Endothelial cell of umbilical vein (primary cell): ENCODE measurements at regions not wholly inside any gene's neighbourhood (a gene's known extent, or its start where the extent isn't known, plus 50 kb on each side); places are given as distances from the start of the nearest gene placed in this dataset.

Experiments used
- BruUV-seq: library from RNA; stranded (reverse); fragments of 400-500 nt; replicated peaks from 2 replicates; lab custom pipeline; 2021; lab: Mats Ljungman, UMichigan
- CTCF ChIA-PET: fragments of 300-600, 350-600 bp; sonication (Branson Sonifier 250); formaldehyde crosslinking; loops from one replicate; lab custom pipeline; 2021; ENCODE audit warnings: antibody characterized with exemption, inconsistent platforms; lab: Charles Lee
- POLR2A ChIA-PET: fragments of 300-600, 350-600 bp; sonication (Branson Sonifier 250); formaldehyde crosslinking; loops from one replicate; lab custom pipeline; 2021; ENCODE audit warnings: antibody characterized with exemption, inconsistent platforms; lab: Charles Lee
- DNase-seq: peaks from one replicate; pipeline ENCODE4 v3.0.0-alpha.2; 2011; ENCODE audit warnings: low read depth, low spot score
- FAIRE-seq: peaks from 2 replicates; lab custom pipeline; 2011; peaks lifted over from hg19 to GRCh38; lab: Jason Lieb, UNC
- H2AFZ ChIP-seq: 2 replicates; pipeline ENCODE4 v1.6.0; 2012; ENCODE audit warnings: low read depth, low read length, control low read depth, inconsistent platforms
- H3K27ac ChIP-seq: 2 replicates; pipeline ENCODE4 v1.5.1; 2011; ENCODE audit warnings: low read depth, mild to moderate bottlenecking, control low read depth, low read length, moderate library complexity; ENCODE audit not compliant: insufficient read depth
- H3K27me3 ChIP-seq, 2 experiments: 2 replicates each; pipeline versions ENCODE4 v1.6.0 to v1.6.1; 2011; ENCODE audit warnings: low read length in 2 of 2, mixed read lengths in 1 of 2; ENCODE audit not compliant: control insufficient read depth in 2 of 2, insufficient read depth in 2 of 2
- H3K36me3 ChIP-seq, 2 experiments: 2 replicates in 1 of 2; 3 replicates in 1 of 2; pipeline ENCODE4 v1.5.1; 2011; ENCODE audit warnings: low read length in 2 of 2, mild to moderate bottlenecking in 1 of 2, moderate library complexity in 1 of 2; ENCODE audit not compliant: control insufficient read depth in 2 of 2, insufficient read depth in 2 of 2; ENCODE audit errors: extremely low read depth in 1 of 2
- H3K4me1 ChIP-seq: 3 replicates; pipeline ENCODE4 v1.5.1; 2011; ENCODE audit warnings: mild to moderate bottlenecking, low read length; ENCODE audit not compliant: control insufficient read depth, insufficient read depth; ENCODE audit errors: extremely low read depth
- H3K4me2 ChIP-seq: 2 replicates; pipeline ENCODE4 v1.6.1; 2011; ENCODE audit warnings: low read length, control low read depth, mixed read lengths; ENCODE audit not compliant: insufficient read depth
- H3K4me3 ChIP-seq, 3 experiments: fragments of 200-600 bp in 1 of 3; sonication (generic), shearing (Covaris generic) in 1 of 3; replicated peaks in 1 of 3; 2 replicates each; pipeline ENCODE4 v1.5.1; 2011 to 2016; ENCODE audit warnings: control low read depth in 3 of 3, low read length in 3 of 3, mild to moderate bottlenecking in 2 of 3, inconsistent platforms in 1 of 3, low read depth in 1 of 3, moderate library complexity in 1 of 3; ENCODE audit not compliant: insufficient read depth in 1 of 3
- H3K79me2 ChIP-seq: 2 replicates; pipeline ENCODE4 v1.6.0; 2012; ENCODE audit warnings: low read length, inconsistent platforms; ENCODE audit not compliant: control insufficient read depth, insufficient read depth
- H3K9ac ChIP-seq: replicated peaks from 2 replicates; pipeline ENCODE3; 2011; ENCODE audit warnings: low read length, control low read depth; ENCODE audit not compliant: insufficient read depth; ENCODE audit errors: extremely low read depth
- H3K9me1 ChIP-seq: replicated peaks from 3 replicates; pipeline ENCODE4 v1.6.0; 2011; ENCODE audit warnings: mild to moderate bottlenecking, low read length; ENCODE audit not compliant: control insufficient read depth, insufficient read depth; ENCODE audit errors: extremely low read depth
- H3K9me3 ChIP-seq: replicated peaks from 2 replicates; pipeline ENCODE4 v1.5.1; 2012; ENCODE audit warnings: low read length, inconsistent platforms; ENCODE audit not compliant: control insufficient read depth, insufficient read depth
- H4K20me1 ChIP-seq: replicated peaks from 2 replicates; pipeline ENCODE3; 2011; ENCODE audit warnings: mild to moderate bottlenecking, low read length; ENCODE audit not compliant: control insufficient read depth, insufficient read depth; ENCODE audit errors: extremely low read depth
- EZH2 ChIP-seq: IDR thresholded peaks from 2 replicates; pipeline ENCODE4 v1.6.1; 2012; ENCODE audit warnings: borderline replicate concordance, low read depth, mild to moderate bottlenecking, moderate library complexity, low read length, inconsistent platforms; ENCODE audit not compliant: severe bottlenecking
- FOS ChIP-seq: IDR thresholded peaks from 2 replicates; pipeline ENCODE4 v1.6.1; 2011; ENCODE audit warnings: mild to moderate bottlenecking, low read length, moderate library complexity, borderline replicate concordance; ENCODE audit not compliant: insufficient read depth
- GATA2 ChIP-seq: IDR thresholded peaks from 2 replicates; pipeline ENCODE4 v1.7.0; 2011; ENCODE audit warnings: low read depth, mild to moderate bottlenecking, moderate library complexity, mixed read lengths, low read length; ENCODE audit not compliant: insufficient read length, insufficient read depth
- JUN ChIP-seq: IDR thresholded peaks from 2 replicates; pipeline ENCODE4 v1.6.1; 2011; ENCODE audit warnings: borderline replicate concordance, low read depth; ENCODE audit not compliant: insufficient read length, insufficient read depth
- MYC ChIP-seq: IDR thresholded peaks from one replicate; pipeline ENCODE4 v1.6.1; 2011; ENCODE audit warnings: mild to moderate bottlenecking, low read depth, low read length
- POLR2A ChIP-seq: IDR thresholded peaks from 2 replicates; pipeline ENCODE4 v1.6.1; 2012; ENCODE audit warnings: low read depth, mild to moderate bottlenecking, control low read depth, low read length
- POLR2AphosphoS5 ChIP-seq: IDR thresholded peaks from 2 replicates; pipeline ENCODE4 v1.6.1; 2012; ENCODE audit warnings: low read depth, mild to moderate bottlenecking, control low read depth, low read length, moderate library complexity; ENCODE audit not compliant: insufficient read depth
- dilution Hi-C: fragments of 300-500 bp; cut with MboI; formaldehyde crosslinking; loops from one replicate; pipeline ENCODE4 v1.15.0; 2019; ENCODE audit warnings: low sequenced_read_pairs; ENCODE audit not compliant: extremely low pct_ligation_motif_present
- intact Hi-C: fragments of 100-400 bp; cut with micrococcal nuclease; formaldehyde crosslinking; loops from one replicate; pipeline ENCODE4 v1.10.0; 2022
- TF ChIP-seq, protein P1 (sequence below), 2 donors: IDR thresholded peaks; 1 replicate in 1 of 2; 2 replicates in 1 of 2; pipeline ENCODE4 v1.5.1; 2011; ENCODE audit warnings: low read length in 2 of 2, mild to moderate bottlenecking in 2 of 2, moderate library complexity in 2 of 2, control low read depth in 1 of 2, inconsistent platforms in 1 of 2, low read depth in 1 of 2; ENCODE audit not compliant: insufficient read depth in 1 of 2; ENCODE audit errors: extremely low read depth in 1 of 2
- TF ChIP-seq, protein P2 (sequence below): IDR thresholded peaks from 2 replicates; pipeline ENCODE4 v1.6.1; 2011; ENCODE audit not compliant: insufficient read depth, insufficient read length

DNA sequence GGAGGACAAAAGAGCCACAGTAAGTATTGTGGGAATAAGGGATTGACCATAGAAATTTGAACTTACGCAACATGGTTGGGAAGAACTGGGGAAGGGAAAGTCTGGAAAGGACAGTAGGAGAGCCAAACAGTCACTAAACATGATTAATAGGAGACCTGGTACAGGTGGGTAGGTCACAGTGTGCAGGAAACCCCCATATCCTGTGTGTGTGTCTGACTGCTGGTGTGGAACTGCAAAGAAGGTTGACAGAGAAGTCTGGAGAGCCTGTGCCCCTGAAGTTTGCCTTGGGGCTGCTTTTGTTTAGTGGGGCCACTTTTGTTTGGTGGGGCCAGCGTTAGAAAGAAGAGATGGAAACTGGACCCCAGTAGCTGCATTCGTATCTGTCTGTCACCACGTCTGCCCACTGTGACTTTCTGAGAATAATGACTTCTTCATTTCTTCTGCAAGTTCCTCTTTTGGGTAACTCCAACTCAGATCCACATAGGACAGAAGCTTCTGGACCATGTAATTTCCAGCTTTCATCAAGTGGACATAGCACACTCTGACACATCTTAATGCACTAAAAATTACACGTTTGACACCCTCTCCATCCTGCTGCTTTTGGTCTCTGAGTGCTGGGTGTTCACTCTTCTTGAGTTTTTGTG, 126.8 kb upstream of the RAG2 start:
- H4K20me1 ChIP-seq = no peaks in the 10 kb centered on the region
- no peak overlapping the region for H3K27ac ChIP-seq
- no peak overlapping the region for H3K4me3 ChIP-seq
- no peak overlapping the region for H3K9ac ChIP-seq
- no peaks in the 10 kb centered on the region for H3K9me1 ChIP-seq
- H3K9me3 ChIP-seq = no peaks in the 10 kb centered on the region
- no peak overlapping the region for H2AFZ ChIP-seq
- no peaks in the 10 kb centered on the region for H3K36me3 ChIP-seq
- FAIRE-seq (no peak), DNase-seq (no peak)
- no peaks in the 10 kb centered on the region for H3K4me1 ChIP-seq
- H3K27me3 ChIP-seq = no peaks in the 10 kb centered on the region
- BruUV-seq = no TSS peak
- TF ChIP-seq JUN = no peak
- TF ChIP-seq GATA2 = no peak
- no peak for TF ChIP-seq POLR2A
- no peak for TF ChIP-seq EZH2
- TF ChIP-seq, protein P1, sequence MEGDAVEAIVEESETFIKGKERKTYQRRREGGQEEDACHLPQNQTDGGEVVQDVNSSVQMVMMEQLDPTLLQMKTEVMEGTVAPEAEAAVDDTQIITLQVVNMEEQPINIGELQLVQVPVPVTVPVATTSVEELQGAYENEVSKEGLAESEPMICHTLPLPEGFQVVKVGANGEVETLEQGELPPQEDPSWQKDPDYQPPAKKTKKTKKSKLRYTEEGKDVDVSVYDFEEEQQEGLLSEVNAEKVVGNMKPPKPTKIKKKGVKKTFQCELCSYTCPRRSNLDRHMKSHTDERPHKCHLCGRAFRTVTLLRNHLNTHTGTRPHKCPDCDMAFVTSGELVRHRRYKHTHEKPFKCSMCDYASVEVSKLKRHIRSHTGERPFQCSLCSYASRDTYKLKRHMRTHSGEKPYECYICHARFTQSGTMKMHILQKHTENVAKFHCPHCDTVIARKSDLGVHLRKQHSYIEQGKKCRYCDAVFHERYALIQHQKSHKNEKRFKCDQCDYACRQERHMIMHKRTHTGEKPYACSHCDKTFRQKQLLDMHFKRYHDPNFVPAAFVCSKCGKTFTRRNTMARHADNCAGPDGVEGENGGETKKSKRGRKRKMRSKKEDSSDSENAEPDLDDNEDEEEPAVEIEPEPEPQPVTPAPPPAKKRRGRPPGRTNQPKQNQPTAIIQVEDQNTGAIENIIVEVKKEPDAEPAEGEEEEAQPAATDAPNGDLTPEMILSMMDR (IDR thresholded peaks at IDR 0.05; ENCODE audit: extremely low read depth in 1 of 2, insufficient read depth in 1 of 2, low read depth in 1 of 2, low read length in 2 of 2) = no peak
- TF ChIP-seq POLR2AphosphoS5 = no peak
- TF ChIP-seq MYC = no peak
- TF ChIP-seq, protein P2, sequence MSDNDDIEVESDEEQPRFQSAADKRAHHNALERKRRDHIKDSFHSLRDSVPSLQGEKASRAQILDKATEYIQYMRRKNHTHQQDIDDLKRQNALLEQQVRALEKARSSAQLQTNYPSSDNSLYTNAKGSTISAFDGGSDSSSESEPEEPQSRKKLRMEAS = no peak
- TF ChIP-seq FOS = no peak
- no peaks in the 10 kb centered on the region for H3K79me2 ChIP-seq
- POLR2A ChIA-PET = no interaction called here
- no peak overlapping the region for H3K4me2 ChIP-seq
- intact Hi-C loops = no loop called here
- CTCF ChIA-PET = interaction anchor here (1.2 kb wide), 1 partner anchor 22 kb away, joined by 5 read pairs; no protein-coding TSS in a partner anchor
- dilution Hi-C loops = no loop called here
